NOMO-1 (cell line): ENCODE measurements at regions not wholly inside any gene's neighbourhood (a gene's known extent, or its start where the extent isn't known, plus 50 kb on each side); places are given as distances from the start of the nearest gene placed in this dataset.
"Not testable (repeated sequence)": the region's sequence is repeated elsewhere in the genome, so short reads cannot be mapped to it uniquely, and the experiment has no call there.

Source experiments
- DNase-seq, 2 experiments: peaks; one replicate each; lab custom pipeline; 2025; ENCODE audit not compliant: unreplicated experiment in 2 of 2; lab: John Stamatoyannopoulos, UW

DNA sequence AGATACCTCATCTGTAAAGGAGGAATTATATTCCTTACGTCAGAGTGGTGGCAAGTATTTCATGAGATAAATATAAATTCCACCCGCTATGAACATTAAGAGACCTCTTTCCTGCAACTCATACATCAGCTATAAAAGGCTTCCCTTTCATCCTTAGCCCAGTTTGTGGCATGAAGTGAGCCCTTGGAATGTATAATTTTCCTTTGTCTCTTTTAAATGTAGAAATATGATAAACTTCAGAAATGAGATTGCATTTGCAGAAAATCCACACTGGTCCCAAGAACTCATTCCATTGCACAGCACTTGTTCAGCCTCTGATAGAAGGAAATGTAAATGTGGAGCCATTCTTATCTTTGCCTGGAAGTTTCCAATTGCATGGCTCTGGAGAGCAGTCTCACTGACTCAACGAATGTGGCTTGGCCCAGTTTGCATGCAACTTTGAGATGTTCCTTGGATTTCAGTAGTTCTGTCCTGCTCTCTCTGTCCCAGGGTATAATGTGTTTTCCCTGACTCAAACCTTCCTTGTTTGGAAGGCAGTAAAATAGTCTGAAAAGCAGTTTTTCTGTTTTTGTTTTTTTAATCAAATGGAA is 746.4 kb downstream of the CDH11 start:
- no peak for DNase-seq

DNA sequence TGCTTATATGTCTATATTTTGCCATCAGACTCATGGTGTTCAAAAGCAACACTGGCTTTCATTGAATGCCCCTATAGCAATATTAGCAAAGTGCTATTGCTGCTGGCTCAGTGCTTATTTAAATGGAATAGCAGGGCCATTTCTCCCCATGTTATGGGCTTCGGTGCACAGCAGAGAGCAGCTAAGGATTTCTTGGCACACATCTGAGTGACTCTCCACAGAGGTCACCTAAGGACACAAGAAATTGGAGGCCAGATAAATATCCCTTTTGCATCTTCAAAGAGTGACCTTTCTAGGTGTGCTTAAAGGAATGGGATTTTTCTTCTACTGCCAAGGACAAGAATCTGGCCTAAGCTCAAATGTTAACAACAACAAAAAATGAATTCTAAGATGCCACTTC is 751.8 kb downstream of the CDH11 start:
- no peak for DNase-seq

DNA sequence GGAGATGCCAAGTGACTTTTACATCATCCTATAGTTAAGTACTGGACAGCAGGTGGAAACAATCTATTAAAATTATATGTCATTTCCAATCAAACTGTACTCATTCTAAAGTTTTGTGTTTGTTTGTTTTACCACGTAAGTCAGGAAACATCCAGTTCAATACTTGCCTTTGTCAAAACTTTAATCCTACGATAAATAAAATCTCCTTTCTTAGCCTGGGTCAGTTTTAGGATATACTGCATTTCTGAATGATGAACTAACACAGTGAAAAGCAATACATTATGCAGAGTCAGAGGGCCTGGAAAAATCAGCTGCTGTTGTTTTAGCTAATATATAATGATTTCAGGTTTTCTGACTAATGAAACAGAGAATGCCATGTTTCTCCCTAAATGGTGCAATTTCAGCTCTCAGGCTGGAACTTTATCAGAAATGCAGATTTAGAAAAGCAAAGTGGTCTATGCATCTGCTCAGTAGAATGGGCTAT is 756.4 kb downstream of the CDH11 start:
- no peak for DNase-seq

DNA sequence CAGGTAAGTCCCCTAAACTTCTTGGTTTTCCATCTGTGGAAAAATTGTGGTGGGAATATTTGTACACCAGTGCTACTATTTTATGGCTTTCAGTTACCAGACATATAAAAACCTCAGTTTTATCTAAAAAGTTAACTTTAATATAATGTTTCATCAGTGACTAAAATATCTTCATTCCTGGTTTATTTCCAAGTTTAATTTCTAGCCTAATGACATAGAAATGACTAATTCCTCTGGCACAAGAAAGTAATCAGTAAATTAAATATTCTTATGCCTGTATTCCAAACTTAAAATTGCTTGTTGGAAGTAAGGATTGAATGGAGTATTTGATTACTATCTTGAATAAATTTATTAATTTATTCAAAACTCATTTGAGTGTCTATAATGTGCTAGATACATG is 757.0 kb downstream of the CDH11 start:
- no peak for DNase-seq

DNA sequence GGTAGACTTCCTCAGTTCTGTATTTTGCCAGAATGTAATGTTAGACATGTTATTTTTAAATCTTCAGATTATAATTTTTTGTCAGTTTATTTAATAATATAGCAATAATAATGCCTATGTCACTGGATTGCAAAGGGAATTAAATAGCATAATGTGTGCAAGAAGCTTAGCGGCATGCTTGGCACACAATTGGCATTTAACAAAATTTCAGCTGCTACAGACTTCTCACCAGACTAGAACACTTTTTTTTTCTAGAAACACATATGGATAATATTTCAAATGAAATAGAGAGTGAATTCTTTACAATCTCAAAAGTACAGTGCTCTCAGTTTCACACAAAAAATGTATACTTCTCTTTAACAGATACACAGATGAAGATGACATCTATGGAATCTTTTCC is 757.4 kb downstream of the CDH11 start:
- no peak for DNase-seq

DNA sequence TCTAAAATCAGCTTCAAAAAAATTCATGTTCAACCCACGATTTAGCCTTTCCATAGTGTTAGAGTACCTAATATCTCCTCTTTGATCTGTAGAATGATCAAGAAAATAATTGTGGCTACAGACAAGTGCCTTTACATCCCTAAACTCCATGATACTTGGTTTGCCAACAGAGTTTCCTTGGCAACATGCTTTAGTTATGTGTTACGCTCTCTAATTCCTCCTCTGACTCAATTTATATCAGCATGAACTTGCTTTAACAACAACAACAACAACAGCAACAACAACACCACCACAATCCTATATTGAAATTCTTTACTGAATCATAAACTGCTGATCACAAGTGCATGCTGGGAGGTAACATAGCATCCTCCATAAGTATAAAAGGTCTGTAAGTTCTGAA is 757.8 kb downstream of the CDH11 start:
- DNase-seq, result no peak

DNA sequence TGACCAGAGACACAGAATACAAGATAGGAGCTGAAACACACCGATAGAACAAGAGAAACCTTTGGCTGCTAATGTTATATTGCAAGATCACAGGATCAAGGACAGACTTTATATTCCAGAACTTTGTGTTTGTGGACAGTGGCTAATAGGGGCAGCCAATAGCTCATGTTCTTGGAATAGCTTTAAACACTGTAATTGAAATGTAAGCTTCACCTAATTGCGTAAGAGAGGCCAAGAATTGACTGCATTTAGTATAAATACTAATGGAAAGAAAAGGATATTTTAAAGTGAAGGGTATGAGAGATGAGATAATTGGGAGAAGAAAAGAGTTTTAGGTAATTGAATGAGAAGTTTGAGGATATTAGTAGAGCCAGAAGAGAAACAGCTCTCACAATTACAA is 758.8 kb downstream of the CDH11 start:
- DNase-seq, result no peak

DNA sequence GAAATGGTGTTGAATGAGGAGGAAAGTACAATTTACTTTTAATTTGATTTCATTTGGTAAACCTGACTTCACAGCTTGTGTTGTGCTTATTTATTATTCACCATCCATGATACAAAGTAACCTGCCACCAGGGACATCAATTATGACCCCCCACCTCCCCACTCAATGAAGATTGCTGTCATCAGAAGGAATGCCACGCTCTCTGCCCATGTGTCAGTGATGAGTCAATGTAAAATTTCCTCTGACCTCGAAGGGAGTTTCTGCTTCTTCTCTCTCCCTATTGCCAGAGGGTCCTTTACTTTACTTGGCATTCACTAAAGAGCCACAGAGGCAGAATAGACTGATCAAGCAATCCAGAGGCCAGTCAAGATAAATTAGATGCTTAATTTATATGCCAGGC is 759.7 kb downstream of the CDH11 start:
- DNase-seq, result no peak

DNA sequence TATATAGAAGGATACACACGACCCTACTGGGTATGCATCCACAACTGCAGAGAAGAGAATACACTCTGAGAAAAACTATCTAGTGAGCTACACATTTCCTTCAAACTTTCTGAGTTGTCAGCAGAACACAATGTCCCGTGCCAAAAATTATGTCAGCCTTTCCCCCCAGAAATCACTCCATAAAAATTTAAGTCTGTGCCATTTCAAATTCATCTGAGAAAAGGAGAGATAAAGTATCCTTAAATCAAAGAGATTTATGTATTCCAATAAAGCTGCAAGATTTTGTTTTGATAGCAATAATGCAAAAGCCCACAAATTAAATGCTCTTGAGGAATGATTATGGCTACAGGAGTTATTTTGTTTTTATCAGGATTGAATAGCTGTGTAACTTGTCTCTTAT is 760.1 kb downstream of the CDH11 start:
- no peak for DNase-seq

DNA sequence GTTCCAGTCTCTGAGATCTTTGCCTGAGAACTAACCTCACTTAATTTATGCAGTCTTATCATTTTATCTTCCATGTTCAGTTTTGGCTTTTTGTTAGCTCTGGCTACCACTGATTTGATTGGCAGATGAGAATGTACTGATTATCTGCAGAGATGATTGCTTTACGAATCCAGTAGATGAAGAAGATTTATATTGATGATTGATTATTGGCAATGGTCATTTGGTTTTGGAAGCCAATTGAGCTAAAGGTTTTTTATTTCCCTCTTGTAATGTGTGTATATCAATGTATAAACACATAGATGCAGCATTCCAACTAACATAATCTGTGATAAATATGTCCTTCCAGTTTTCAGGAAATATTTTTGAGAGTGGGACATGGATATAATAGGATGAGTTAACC is 763.6 kb downstream of the CDH11 start:
- no peak for DNase-seq

DNA sequence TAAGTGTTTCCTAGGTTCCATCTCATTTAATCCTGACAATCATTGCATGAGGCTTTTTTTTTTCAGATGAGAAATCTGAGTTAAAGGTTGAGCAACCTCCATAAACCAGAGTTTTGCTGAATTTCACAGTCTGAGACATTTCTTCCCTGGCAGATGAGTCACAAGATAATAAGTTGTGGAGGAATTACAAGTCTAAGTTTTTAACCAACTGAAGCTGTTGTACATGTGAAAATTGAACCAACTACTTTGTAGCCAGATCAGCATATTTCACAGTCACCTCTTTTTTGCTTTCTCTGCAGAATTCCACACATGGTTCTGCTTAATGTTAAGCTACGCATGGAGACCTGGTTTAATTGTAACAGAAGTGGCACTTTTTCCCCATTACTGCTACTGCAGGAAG is 765.6 kb downstream of the CDH11 start:
- peak; percentile 4 to 62 for DNase-seq

DNA sequence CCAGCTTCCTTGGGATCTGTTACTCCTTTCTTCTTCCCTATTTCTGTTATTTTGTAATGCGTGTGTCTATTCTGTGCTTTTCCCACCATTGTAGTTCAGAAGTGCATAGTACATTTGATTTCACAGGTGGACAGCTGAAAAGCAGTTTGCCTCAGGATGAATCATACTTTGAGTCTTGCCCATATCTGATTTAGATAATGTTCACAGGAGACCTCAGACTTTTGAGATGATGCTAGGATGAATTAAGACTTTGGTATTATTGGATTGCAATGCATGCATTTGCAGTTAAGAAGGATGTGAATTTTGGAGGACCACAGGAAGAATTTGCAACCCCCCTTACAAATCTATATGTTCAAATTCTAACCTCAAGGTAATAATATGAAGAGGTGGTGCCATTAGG is 769.6 kb downstream of the CDH11 start:
- DNase-seq, result no peak

DNA sequence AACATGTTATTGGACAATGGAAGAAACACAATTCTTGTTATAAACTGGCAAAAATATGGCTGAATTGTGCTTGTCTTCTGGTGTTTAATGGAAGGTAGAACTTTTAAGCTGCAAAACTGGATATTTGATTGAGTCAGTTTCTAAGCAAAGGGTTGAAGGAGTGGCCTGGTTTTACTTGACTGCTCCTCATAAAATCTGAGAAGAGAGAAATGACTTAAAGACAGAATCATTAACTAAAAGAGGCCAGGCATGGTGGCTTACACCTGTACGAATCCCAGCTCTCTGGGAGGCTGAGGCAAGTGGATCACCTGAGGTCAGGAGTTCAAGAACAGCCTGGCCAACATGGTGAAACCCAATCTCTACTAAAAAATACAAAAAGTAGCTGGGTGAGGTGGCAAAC is 770.7 kb downstream of the CDH11 start:
- no peak for DNase-seq

DNA sequence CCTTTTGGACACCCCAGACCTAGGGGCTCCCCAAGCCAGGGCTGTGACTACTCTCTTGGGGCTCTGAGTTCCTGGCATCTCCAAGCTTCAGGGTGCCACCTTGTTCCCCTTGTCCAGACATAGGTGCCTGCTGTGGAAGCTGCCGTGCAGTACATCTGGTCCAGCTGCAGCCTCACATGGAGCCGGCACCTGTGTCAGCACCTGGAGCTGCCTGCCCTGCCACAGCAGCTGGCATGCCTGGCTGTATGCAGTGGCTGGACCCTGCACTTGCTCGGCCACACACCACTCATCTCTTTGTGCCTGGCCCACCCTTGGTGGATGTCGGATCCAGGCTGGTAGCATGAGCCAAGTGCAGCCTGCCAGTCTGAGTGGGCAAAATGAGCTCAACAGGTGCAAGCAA is 775.8 kb downstream of the CDH11 start:
- no peak for DNase-seq

DNA sequence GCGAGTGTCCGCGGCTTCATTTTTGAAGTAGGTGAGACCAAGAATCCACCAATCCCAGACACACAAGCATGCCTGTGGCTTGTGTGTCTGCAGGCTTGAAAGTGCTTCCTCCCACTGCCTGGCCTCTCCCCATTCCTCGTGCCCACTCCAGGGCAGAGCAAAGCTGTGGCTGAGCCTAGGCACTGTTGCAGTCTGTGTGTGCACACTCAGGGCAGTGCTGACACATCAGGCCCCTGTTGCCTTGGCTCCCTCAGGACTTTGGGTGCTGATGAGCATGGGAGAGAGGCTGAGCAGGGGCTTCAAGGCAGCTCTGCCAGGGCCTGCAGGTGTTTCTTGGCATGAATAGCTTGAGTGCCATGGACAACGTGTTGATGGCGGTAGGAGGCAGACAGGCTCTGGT is 776.7 kb downstream of the CDH11 start:
- no peak for DNase-seq

DNA sequence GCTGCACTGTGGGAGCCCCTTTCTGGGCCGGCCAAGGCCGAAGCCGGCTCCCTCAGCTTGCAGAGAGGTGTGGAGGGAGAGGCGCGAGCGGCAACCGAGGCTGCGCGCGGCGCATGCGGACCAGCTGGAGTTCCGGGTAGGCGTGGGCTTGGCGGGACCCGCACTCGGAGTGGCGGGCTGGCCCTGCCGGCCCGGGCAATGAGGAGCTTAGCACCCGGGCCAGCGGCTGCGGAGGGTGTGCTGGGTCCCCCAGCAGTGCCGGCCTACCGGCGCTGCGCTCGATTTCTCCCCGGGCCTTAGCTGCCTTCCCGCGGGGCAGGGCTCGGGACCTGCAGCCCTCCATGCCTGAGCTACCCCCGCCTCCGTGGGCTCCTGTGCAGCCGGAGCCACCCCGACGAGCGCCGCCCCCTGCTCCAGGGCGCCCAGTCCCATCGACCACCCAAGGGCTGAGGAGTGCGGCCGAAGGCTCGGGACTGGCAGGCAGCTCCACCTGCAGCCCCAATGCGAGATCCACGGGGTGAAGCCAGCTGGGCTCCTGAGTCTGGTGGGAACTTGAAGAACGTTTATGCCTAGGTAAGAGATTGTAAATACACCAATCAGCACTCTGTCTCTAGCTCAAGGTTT is 777.9 kb downstream of the CDH11 start:
- not testable (repeated sequence) for DNase-seq

DNA sequence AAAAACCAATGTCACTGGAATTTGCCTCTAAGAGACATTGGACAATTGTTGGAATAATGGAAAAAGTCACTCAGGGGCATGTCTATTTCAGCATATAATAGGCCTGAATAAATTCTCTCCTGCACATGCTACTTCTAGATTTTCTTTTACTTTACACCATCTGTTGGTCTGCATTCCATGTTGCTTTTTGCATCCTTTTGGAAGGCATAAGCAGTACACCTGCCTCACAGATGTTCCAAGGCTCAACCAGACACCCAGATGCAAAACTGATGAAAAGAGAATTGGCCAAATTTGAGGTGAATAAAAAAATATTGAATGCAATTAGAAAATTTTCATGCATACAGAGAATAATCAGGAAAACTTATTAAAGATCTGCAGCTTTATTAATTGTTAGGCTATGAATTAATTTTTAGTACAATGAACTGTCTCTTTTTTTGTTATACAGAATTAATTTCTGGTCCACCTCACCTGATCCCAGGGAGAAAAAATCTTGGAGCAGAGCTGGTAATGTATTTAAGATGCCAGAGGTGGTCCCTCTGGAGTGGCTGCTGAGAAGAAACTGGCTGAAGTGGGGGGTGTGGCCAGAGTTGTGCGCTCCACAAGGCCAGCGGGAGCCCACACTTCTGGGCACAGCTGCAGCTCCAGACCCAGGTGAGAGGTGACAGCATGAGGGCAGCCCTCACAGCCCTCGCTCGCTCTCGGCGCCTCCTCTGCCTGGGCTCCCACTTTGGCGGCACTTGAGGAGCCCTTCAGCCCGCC is 778.6 kb downstream of the CDH11 start:
- DNase-seq, result no peak

DNA sequence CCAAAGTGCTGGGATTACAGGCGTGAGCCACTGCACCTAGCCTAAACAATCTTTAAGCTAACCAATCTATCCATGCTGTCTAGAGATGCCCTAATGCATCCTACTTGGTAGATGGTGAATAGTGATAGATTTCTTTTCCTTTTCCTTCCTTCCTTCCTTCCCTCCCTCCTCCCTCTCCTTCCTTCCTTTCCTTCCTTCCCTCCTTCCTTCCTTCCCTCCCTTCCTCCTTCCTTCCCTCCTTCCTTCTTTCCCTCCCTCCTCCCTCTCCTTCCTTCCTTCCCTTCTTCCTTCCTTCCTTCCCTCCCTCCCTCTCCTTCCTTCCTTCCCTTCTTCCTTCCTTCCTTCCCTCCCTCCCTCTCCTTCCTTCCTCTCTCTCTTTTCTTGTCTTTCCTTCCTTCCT is 780.5 kb downstream of the CDH11 start:
- DNase-seq, result not testable (repeated sequence)

DNA sequence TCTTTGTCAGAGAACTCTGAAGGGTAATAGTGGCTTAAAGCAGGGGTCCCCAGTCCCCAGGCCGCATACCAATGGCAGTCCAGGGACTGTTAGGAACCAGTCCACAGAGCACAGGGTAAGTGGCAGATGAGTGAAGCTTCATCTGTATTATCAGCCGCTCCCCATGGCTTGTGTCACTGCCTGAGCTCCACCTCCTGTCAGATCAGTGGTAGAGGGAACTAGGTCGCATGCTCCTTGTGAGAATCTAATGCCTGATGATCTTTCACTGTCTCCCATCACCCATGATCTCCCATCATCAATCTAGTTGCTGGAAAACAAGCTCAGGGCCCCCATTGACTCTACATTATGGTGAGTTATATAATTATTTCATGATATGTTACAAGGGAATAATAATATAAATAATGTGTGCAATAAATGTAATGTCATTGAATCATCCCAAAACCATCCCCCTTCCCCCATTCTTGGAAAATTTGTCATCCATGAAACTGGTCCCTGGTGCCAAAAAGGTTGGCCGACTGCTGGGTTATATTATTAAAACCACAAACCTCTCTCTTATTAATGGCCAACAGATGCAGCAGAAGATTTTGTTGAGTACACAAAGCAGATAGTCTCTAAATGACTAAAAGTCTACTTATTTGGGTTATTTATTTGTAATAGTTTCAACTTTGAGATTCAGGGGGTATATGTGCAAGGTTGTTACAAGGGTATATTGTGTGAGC is 782.7 kb downstream of the CDH11 start:
- DNase-seq, result no peak

DNA sequence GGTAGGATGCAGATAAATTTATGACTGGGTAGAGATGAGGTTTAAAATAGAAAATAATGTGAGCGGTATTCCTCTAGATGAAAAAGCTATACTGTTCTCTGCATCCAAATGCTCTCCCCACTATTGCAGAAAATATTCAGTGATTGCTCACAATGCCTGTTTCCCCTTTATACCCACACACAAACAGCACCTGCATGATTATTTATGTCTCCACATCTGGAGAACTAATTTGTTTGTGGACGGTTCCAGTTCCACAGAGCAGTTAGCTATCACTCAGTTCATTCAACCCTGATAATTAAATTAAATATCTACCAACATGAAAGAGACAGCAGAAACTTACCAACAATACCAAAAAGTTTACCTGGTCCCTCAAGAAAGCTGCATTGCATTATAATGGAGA is 800.0 kb downstream of the CDH11 start:
- DNase-seq, result no peak

DNA sequence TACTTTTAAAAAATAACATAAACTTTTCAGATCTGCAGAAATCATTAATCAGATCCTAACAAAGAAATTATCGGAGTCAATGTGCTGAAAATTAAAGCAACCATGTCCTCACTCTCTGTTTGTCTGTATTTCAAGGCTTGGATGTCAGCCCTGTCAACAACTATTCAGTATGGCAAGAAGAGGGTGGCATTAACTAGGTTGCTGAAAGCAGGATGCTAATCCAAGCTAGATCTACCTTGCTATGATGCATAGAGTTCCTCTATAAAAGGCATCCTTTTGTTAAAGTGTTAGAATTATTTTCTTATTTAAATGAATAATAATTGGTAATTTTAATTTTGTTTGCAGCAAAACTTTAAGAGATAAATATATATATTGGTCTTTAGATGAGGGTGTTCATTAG is 800.8 kb downstream of the CDH11 start:
- DNase-seq, result no peak

DNA sequence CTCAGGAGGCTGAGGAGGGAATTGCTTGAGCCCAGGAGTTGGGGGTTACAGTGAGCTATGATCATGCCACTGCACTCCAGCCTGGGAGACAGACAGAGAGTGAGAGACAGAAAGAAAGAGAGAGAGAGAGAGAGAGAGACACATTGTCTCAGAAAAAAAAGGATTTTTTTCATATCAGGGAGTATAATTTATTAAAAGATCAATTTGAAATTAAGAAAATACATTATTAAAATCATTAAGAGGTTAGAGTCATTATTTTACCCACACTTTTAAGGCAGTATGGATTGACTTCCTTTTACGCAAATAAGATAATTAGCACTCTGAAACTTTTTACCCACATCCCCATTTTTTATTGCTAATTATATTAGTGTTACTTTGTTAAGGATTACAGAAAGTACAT is 804.3 kb downstream of the CDH11 start:
- peak in 1 of 2 experiments; percentile 35 for DNase-seq
